DND-41 (cell line): ENCODE measurements at regions not wholly inside any gene's neighbourhood (a gene's known extent, or its start where the extent isn't known, plus 50 kb on each side); places are given as distances from the start of the nearest gene placed in this dataset.

Experiments used
- EZH2 ChIP-seq: IDR thresholded peaks from 3 replicates; pipeline ENCODE4 v1.6.1; 2012; ENCODE audit warnings: borderline replicate concordance, low read depth, mild to moderate bottlenecking, moderate library complexity, low read length, inconsistent platforms; ENCODE audit not compliant: severe bottlenecking
- TF ChIP-seq, protein P1 (sequence below): IDR thresholded peaks from 2 replicates; pipeline ENCODE4 v1.5.1; 2012; ENCODE audit warnings: borderline replicate concordance, low read length, moderate library complexity, mild to moderate bottlenecking; ENCODE audit not compliant: poor library complexity, severe bottlenecking; ENCODE audit errors: extremely low read depth

DNA sequence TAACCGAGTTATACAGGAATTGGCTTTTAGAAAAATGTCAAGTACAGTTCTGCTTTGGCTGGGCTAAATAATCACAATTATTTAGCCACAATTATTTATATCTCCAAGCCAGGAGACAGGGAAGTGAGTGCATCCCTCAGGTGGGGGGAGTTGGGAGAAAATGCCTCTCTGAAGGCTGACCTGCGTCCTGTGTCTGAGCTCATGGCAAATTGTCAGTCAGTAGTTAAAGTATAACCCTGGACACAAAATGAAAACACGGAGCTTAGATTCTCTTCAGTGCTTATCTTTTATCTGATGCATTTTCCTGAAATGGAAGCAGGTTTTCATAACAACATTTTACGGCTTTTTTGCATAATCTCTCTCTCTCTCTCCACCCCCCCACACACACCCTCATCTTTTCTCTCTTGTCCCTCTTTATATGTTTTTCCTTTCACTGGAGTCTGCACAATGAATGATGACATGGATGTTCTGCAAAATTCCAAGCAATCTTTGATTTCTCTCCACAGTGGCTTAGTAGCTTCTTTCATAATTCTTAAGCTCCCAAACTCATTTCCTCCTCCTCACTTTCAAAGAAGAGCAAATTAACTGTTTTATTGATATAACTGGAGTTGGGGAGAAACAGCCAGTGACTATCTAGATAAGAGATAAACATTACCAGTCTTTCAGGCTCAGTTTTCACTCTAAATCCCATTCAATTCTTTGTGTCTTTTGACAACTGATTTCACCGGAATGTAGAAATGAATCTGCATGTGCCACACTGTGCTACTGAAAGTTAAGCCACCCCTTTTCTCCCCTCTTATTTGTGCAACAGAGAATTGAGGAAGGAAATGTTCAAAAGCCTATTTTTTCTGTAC is 521.4 kb upstream of the GHITM start:
- TF ChIP-seq, protein P1, sequence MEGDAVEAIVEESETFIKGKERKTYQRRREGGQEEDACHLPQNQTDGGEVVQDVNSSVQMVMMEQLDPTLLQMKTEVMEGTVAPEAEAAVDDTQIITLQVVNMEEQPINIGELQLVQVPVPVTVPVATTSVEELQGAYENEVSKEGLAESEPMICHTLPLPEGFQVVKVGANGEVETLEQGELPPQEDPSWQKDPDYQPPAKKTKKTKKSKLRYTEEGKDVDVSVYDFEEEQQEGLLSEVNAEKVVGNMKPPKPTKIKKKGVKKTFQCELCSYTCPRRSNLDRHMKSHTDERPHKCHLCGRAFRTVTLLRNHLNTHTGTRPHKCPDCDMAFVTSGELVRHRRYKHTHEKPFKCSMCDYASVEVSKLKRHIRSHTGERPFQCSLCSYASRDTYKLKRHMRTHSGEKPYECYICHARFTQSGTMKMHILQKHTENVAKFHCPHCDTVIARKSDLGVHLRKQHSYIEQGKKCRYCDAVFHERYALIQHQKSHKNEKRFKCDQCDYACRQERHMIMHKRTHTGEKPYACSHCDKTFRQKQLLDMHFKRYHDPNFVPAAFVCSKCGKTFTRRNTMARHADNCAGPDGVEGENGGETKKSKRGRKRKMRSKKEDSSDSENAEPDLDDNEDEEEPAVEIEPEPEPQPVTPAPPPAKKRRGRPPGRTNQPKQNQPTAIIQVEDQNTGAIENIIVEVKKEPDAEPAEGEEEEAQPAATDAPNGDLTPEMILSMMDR = no peak
- no peak for TF ChIP-seq EZH2
